HL-60 (cell line): ENCODE measurements at regions not wholly inside any gene's neighbourhood (a gene's known extent, or its start where the extent isn't known, plus 50 kb on each side); places are given as distances from the start of the nearest gene placed in this dataset.
"Not testable (repeated sequence)": the region's sequence is repeated elsewhere in the genome, so short reads cannot be mapped to it uniquely, and the experiment has no call there.

Experiments
- DNase-seq, 2 experiments: peaks; one replicate each; pipeline ENCODE4 v3.0.0-alpha.2; 2010 to 2020; ENCODE audit warnings: low read depth in 1 of 2, low spot score in 1 of 2
- H3K27ac ChIP-seq: fragments of 250-450 bp; sonication (Bioruptor Pico); replicated peaks from 2 replicates; pipeline ENCODE4 v1.5.1; 2020; ENCODE audit warnings: mild to moderate bottlenecking, moderate library complexity
- H3K27me3 ChIP-seq: fragments of 250-450 bp; sonication (Bioruptor Pico); 2 replicates; pipeline ENCODE4 v1.5.1; 2021; ENCODE audit warnings: mild to moderate bottlenecking, moderate library complexity; ENCODE audit not compliant: insufficient read depth, poor library complexity, severe bottlenecking
- H3K4me3 ChIP-seq: replicated peaks from 2 replicates; pipeline ENCODE4 v1.5.1; 2011; ENCODE audit warnings: mild to moderate bottlenecking, control low read depth, low read length; ENCODE audit not compliant: insufficient read depth
- GABPA ChIP-seq: IDR thresholded peaks from 2 replicates; pipeline ENCODE4 v1.6.1; 2012; ENCODE audit warnings: low read depth
- POLR2AphosphoS5 ChIP-seq: IDR thresholded peaks from 2 replicates; pipeline ENCODE4 v1.6.1; 2012; ENCODE audit warnings: low read depth
- REST ChIP-seq: IDR thresholded peaks from 2 replicates; pipeline ENCODE4 v1.6.1; 2012; ENCODE audit warnings: low read depth; ENCODE audit not compliant: insufficient replicate concordance
- SPI1 ChIP-seq: IDR thresholded peaks from 2 replicates; pipeline ENCODE4 v1.6.1; 2012; ENCODE audit warnings: low read depth, mild to moderate bottlenecking, borderline replicate concordance
- TF ChIP-seq, protein P1 (sequence below): IDR thresholded peaks from one replicate; pipeline ENCODE4 v1.5.1; 2011; ENCODE audit warnings: low read length, control low read depth, inconsistent platforms; ENCODE audit not compliant: insufficient read depth

GRCh38 chr9:1929722-1930244, 85.4 kb upstream of the SMARCA2 start:
- TF ChIP-seq SPI1: no peak
- TF ChIP-seq, protein P1, sequence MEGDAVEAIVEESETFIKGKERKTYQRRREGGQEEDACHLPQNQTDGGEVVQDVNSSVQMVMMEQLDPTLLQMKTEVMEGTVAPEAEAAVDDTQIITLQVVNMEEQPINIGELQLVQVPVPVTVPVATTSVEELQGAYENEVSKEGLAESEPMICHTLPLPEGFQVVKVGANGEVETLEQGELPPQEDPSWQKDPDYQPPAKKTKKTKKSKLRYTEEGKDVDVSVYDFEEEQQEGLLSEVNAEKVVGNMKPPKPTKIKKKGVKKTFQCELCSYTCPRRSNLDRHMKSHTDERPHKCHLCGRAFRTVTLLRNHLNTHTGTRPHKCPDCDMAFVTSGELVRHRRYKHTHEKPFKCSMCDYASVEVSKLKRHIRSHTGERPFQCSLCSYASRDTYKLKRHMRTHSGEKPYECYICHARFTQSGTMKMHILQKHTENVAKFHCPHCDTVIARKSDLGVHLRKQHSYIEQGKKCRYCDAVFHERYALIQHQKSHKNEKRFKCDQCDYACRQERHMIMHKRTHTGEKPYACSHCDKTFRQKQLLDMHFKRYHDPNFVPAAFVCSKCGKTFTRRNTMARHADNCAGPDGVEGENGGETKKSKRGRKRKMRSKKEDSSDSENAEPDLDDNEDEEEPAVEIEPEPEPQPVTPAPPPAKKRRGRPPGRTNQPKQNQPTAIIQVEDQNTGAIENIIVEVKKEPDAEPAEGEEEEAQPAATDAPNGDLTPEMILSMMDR: no peak
- no peak for TF ChIP-seq POLR2AphosphoS5
- TF ChIP-seq GABPA: no peak
- no peak for TF ChIP-seq REST
- Histone ChIP-seq H3K27me3 (peaks cover 2% of the 10 kb centered on the region), H3K4me3 (no peak overlapping the region), H3K27ac (no peak overlapping the region)
- DNase-seq: no peak

- H3K27ac ChIP-seq, H3K27me3 ChIP-seq, H3K4me3 ChIP-seq, DNase-seq: not testable (repeated sequence)
Measured at GRCh38 chr9:1930245-1930736, 84.9 kb upstream of the SMARCA2 start.

DNA sequence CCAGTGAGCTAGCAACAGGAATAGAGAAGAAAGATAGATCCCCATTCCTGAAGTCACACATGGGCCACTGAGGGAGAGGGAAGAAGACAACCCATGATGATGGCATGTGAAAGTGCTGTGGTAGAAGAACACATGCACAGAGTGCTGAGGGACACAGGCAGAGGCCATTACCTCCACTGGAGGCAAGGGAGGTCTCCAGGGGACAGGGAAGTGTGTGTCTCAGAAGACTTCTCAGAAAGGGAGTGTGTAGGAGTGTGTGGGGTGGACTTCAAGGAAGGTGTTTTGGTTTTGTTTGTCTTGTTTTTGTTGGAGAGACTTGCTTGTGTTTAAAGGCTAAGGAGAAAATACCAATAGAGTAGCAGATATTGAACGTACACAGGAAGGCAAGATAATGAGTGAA, 77.0 kb upstream of the SMARCA2 start:
- TF ChIP-seq SPI1 (no peak), POLR2AphosphoS5 (no peak), REST (no peak), GABPA (no peak)
- TF ChIP-seq, protein P1: no peak
- Histone ChIP-seq H3K27me3 (no peaks in the 10 kb centered on the region), H3K27ac (no peak overlapping the region), H3K4me3 (no peak overlapping the region)
- DNase-seq: no peak

DNA sequence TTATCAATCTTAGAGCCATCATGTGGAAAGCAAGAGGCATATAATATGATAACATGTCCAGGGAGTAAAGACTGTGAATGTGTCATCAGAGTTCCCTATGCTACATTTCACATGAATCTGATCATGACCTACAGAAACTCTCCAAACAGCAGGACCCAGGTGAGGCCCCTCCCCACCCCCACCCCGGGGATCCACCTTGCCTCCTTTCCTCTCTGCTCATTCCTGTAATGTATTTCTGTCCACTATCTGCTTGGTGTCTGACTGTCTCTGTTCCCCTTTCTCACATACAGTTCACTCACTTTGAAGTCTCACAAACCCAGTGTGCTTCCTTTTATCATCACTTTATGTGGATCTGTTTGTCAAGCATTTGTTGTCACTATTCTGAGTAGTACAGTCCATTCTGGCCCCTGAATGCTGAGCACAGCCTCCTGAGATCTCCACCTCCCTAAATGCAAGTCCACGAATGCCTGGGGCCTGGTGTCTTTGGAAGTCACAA, 76.4 kb upstream of the SMARCA2 start:
- TF ChIP-seq SPI1 (no peak), REST (no peak), GABPA (no peak), POLR2AphosphoS5 (no peak)
- TF ChIP-seq, protein P1: no peak
- no peak overlapping the region for H3K4me3 ChIP-seq

More for the DNA sequence above, 76.4 kb upstream of the SMARCA2 start:
- no peak for DNase-seq
- Histone ChIP-seq H3K27ac (no peak overlapping the region), H3K27me3 (no peaks in the 10 kb centered on the region)
